SHP77 treated with DMSO at 0.1 percent for 48 hours (cell line): ENCODE measurements at regions not wholly inside any gene's neighbourhood (a gene's known extent, or its start where the extent isn't known, plus 50 kb on each side); places are given as distances from the start of the nearest gene placed in this dataset.

Experiments
- DNase-seq: peaks from one replicate; lab custom pipeline; 2025; lab: John Stamatoyannopoulos, UW

- no peak for DNase-seq
Measured at GRCh38 chr7:133190650-133191049, 62.2 kb upstream of the EXOC4 start.

- no peak for DNase-seq
Measured at GRCh38 chr7:133191787-133192186, 61.1 kb upstream of the EXOC4 start.

- no peak for DNase-seq
Measured at GRCh38 chr7:133195868-133196267, 57.0 kb upstream of the EXOC4 start.

GRCh38 chr7:133196856-133197612 is 55.8 kb upstream of the EXOC4 start:
- DNase-seq = no peak

- DNase-seq = no peak
Measured at GRCh38 chr7:133197972-133198544, 54.8 kb upstream of the EXOC4 start.

GRCh38 chr7:133199831-133200230 is 53.0 kb upstream of the EXOC4 start:
- DNase-seq = no peak

- DNase-seq = no peak
Measured at GRCh38 chr7:133201470-133201869, 51.4 kb upstream of the EXOC4 start.

GRCh38 chr7:133202942-133203341 is 49.9 kb upstream of the EXOC4 start:
- no peak for DNase-seq
